ENCODE measurements at regions not wholly inside any gene's neighbourhood (a gene's known extent, or its start where the extent isn't known, plus 50 kb on each side); places are given as distances from the start of the nearest gene placed in this dataset.

DNA sequence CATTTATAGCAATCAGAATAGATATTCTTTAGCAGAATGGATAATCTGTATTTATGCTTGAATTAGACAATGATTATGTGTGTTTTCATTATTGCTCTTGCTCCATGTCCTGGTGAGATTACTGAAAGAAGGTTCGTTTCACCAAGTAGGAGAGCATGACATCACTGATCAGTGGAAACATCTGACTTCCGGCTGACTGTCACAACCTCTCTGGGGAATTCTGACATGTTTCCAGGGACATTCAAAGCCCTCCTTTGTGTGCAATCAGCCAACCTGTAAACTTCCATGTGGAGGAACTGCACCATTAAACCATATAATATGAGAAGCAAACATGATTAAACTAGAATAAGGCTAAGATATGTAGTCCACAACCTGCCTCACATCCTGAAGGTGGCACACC lies 424.8 kb upstream of the ADGRL4 start:
- ChIA-PET CTCF (interaction anchor here (0.6 kb wide), 1 partner anchor 1267 kb away, joined by 3 read pairs; no protein-coding TSS in a partner anchor), POLR2A (no interaction called here)
- no peak for ATAC-seq
- intact Hi-C loops (cut with micrococcal nuclease; ENCODE audit: unreplicated experiment): no loop called here
- Histone ChIP-seq H3K9me3 (ENCODE audit: control insufficient read depth, insufficient read depth, low read depth, low read length) (no peaks in the 10 kb centered on the region), H3K36me3 (ENCODE audit: control insufficient read depth, insufficient read depth, low read length) (no peaks in the 10 kb centered on the region), H3K4me3 (ENCODE audit: low read depth in 2 of 2, low read length in 2 of 2) (no peak overlapping the region), H3K27ac (ENCODE audit: low read length) (no peak overlapping the region), H3K27me3 (ENCODE audit: control insufficient read depth, insufficient read depth, low read length) (no peaks in the 10 kb centered on the region), H3K4me1 (ENCODE audit: control insufficient read depth, insufficient read depth, low read length) (no peaks in the 10 kb centered on the region)
- no TSS peak for BruUV-seq (replicated peaks)
- no peak for TF ChIP-seq REST (IDR thresholded peaks at IDR 0.05; ENCODE audit: insufficient read depth in 1 of 2, low read depth in 2 of 2, low read length in 1 of 2)
- TF ChIP-seq TCF7L2 (IDR thresholded peaks at IDR 0.05; ENCODE audit: low read depth, low read length): no peak
- TF ChIP-seq SIN3A (IDR thresholded peaks at IDR 0.05; ENCODE audit: borderline replicate concordance, insufficient read depth, low read depth, low read length): no peak
- TF ChIP-seq POLR2AphosphoS5 (IDR thresholded peaks at IDR 0.05; ENCODE audit: low read depth, low read length): no peak
- TF ChIP-seq, protein P1, sequence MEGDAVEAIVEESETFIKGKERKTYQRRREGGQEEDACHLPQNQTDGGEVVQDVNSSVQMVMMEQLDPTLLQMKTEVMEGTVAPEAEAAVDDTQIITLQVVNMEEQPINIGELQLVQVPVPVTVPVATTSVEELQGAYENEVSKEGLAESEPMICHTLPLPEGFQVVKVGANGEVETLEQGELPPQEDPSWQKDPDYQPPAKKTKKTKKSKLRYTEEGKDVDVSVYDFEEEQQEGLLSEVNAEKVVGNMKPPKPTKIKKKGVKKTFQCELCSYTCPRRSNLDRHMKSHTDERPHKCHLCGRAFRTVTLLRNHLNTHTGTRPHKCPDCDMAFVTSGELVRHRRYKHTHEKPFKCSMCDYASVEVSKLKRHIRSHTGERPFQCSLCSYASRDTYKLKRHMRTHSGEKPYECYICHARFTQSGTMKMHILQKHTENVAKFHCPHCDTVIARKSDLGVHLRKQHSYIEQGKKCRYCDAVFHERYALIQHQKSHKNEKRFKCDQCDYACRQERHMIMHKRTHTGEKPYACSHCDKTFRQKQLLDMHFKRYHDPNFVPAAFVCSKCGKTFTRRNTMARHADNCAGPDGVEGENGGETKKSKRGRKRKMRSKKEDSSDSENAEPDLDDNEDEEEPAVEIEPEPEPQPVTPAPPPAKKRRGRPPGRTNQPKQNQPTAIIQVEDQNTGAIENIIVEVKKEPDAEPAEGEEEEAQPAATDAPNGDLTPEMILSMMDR (IDR thresholded peaks at IDR 0.05): no peak
- no peak for DNase-seq (ENCODE audit: low read depth, low spot score)
- in situ Hi-C loops (cut with HindIII; ENCODE audit: low pct_unique_long_range_greater_than_20kb, low sequenced_read_pairs): no loop called here

- BruUV-seq (replicated peaks): no TSS peak
- in situ Hi-C loops (cut with HindIII; ENCODE audit: low pct_unique_long_range_greater_than_20kb, low sequenced_read_pairs): no loop called here
- intact Hi-C loops (cut with micrococcal nuclease; ENCODE audit: unreplicated experiment): no loop called here
- ATAC-seq: no peak
- TF ChIP-seq TCF7L2 (IDR thresholded peaks at IDR 0.05; ENCODE audit: low read depth, low read length) (no peak), POLR2AphosphoS5 (IDR thresholded peaks at IDR 0.05; ENCODE audit: low read depth, low read length) (no peak), REST (IDR thresholded peaks at IDR 0.05; ENCODE audit: insufficient read depth in 1 of 2, low read depth in 2 of 2, low read length in 1 of 2) (no peak), SIN3A (IDR thresholded peaks at IDR 0.05; ENCODE audit: borderline replicate concordance, insufficient read depth, low read depth, low read length) (no peak)
- TF ChIP-seq, protein P1 (IDR thresholded peaks at IDR 0.05): no peak
- no peaks in the 10 kb centered on the region for H3K9me3 ChIP-seq (ENCODE audit: control insufficient read depth, insufficient read depth, low read depth, low read length)
- no peaks in the 10 kb centered on the region for H3K4me1 ChIP-seq (ENCODE audit: control insufficient read depth, insufficient read depth, low read length)
- no peak overlapping the region for H3K4me3 ChIP-seq (ENCODE audit: low read depth in 2 of 2, low read length in 2 of 2)
- H3K27ac ChIP-seq (ENCODE audit: low read length): no peak overlapping the region
- H3K27me3 ChIP-seq (ENCODE audit: control insufficient read depth, insufficient read depth, low read length): no peaks in the 10 kb centered on the region
- POLR2A ChIA-PET: no interaction called here
- DNase-seq (ENCODE audit: low read depth, low spot score): no peak
- H3K36me3 ChIP-seq (ENCODE audit: control insufficient read depth, insufficient read depth, low read length): no peaks in the 10 kb centered on the region
- CTCF ChIA-PET: no interaction called here
Observed at GRCh38 chr1:79430437-79430836, 423.9 kb upstream of the ADGRL4 start.

Measured in Panc1 (cell line).